GM12872 (cell line): ENCODE measurements at regions not wholly inside any gene's neighbourhood (a gene's known extent, or its start where the extent isn't known, plus 50 kb on each side); places are given as distances from the start of the nearest gene placed in this dataset.

Experiments
- TF ChIP-seq, protein P1 (sequence below): IDR thresholded peaks from 3 replicates; pipeline ENCODE4 v1.5.1; 2011; ENCODE audit warnings: low read depth, mild to moderate bottlenecking, low read length, moderate library complexity; ENCODE audit not compliant: insufficient read depth

DNA sequence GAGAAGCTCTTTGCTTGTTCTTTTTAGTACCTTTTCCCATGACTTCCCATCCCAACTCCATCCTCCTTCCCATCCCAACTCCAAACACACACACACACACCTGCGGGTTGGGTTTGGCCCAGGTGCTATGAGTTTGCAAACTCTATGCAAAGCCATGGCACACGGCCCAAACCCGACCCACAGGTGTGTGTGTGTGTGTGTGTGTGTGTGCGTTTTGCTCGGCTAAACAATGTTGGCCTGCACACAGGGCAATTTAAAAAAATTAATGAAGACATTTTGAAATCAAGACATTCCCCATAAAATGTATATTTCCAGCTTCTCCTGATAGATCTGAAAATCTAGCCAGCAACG is 103.7 kb upstream of the TLE3 start:
- TF ChIP-seq, protein P1, sequence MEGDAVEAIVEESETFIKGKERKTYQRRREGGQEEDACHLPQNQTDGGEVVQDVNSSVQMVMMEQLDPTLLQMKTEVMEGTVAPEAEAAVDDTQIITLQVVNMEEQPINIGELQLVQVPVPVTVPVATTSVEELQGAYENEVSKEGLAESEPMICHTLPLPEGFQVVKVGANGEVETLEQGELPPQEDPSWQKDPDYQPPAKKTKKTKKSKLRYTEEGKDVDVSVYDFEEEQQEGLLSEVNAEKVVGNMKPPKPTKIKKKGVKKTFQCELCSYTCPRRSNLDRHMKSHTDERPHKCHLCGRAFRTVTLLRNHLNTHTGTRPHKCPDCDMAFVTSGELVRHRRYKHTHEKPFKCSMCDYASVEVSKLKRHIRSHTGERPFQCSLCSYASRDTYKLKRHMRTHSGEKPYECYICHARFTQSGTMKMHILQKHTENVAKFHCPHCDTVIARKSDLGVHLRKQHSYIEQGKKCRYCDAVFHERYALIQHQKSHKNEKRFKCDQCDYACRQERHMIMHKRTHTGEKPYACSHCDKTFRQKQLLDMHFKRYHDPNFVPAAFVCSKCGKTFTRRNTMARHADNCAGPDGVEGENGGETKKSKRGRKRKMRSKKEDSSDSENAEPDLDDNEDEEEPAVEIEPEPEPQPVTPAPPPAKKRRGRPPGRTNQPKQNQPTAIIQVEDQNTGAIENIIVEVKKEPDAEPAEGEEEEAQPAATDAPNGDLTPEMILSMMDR: no peak

DNA sequence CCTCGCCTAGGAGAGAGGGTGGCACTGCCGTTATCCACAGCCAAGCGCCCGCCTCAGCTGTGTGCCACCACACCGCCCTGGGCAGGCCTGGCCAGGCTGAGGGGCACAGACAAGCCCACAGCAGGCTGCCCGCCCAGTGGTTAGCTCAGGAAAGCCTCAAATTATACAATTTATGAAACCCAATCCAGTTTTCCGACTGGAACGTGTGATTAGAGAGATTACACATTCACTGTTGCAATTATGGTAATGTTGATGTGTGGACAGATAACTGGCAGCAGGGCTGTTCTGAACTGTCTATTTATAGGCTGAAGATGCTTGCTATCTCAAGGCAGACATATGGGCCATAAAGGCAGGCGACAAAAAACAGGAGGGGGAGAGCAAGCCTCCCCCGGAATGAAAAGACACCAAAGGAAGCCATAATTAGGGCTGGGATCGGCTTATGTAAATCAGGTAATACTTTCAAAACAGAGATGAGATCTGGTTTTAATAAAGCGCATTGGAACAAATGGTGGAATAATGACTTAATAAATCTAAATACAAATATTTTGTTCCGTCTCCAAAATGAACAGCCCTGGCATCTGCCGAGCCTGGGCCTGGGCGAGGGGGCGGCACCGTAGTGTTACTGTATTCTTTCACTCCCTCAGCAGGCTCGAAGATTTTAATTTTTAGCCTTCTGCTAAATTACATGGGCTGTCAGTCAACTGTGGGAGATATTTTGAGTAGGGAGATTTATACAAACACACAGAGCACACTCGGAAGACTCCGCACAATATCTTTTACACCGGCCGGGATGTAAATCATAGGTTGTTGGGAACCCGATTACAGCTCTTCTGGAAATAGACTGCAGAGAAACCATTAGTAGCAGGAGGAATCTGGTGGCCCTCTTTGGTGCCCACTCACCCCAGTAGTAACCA is 103.1 kb upstream of the TLE3 start:
- TF ChIP-seq, protein P1: no peak

DNA sequence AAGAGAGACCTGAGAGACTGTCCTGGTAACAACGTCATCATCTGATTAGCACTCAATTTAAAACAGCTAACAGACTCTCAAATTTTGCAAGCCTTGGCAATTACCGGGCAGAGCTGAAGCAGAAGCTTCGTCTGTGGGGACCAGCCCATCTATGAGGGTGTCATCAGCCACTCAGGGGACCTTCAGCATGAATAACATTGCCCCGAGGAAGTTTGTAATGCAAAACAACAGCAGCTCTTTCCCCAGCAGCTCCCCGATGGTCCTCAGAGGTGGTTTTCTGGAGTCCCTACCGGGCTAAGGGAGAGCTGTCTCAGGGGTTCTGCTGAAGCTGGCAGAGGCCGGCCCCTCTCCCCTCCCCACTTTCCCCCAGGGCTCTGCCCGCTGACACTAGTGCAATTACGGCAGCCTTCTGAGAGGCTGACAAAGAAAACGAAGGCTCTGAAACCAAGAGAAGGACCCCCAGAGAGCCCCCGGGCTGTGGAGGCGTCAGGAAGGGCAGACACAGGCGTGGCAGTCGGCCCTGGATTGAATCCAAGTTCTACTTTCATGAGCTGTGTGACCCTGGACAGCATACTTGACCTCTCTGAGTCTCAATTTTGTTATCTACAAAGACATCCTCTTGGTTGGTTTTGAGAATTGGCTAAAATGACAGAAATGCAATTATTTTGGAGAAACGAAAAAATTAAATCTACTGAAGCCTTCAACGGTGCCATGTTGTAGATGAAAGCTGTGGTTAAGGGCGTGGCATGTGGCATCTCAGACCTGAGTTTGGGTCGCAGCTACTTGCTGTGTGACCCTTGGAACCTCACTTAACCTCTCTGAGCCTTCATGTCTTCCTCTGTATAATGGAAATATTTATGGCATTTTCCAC is 102.1 kb upstream of the TLE3 start:
- TF ChIP-seq, protein P1: no peak

DNA sequence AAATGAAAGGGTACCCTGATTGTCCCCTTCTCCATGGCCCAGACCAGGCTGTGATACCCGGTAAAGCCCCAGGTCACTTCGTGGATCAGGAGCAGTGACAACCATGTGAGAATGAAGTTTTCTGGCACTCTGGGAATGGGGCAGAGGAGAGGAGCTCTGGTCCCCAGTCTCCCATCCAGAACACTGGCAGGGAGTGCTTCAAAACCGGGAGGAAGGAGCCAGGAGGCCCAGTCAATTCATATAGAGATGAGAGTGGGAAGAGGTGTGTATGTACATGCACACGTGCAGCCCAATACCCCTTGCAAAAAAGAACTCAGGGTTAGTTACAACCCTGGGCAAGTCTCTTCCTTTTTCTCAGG is 101.4 kb upstream of the TLE3 start:
- TF ChIP-seq, protein P1: no peak

DNA sequence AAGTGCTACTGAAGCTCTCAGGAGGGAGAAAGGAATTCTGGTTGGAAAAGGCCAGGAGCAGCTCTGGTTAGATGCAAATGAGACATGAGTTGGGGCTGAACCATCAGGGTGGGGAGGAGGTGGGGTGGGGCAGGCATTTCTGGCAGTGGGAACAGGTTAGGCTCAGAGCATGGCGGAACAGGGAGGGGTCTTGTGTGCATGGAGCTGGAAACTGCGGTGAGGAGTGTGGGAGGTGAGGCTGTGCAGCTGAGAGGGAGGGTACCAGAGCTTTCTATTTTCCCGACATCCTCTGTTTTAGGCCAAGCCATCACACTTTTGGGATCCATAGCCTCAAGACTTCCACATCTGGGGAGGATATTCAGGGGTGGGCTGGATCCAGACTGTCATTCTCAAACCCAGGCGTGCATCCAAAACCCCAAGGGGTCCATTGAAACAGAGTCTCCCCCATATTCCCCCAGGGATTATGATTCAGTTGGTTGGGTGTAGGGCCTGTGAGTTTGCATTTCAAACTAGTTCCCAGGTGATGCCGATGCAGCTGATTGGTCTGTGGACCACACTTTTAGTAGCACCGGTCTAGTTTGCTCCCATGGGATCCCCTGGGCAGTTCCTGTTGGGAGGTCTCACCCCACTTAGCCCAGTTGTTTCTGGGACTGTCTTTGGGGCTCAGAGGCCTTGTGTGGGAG is 100.9 kb upstream of the TLE3 start:
- TF ChIP-seq, protein P1: no peak

DNA sequence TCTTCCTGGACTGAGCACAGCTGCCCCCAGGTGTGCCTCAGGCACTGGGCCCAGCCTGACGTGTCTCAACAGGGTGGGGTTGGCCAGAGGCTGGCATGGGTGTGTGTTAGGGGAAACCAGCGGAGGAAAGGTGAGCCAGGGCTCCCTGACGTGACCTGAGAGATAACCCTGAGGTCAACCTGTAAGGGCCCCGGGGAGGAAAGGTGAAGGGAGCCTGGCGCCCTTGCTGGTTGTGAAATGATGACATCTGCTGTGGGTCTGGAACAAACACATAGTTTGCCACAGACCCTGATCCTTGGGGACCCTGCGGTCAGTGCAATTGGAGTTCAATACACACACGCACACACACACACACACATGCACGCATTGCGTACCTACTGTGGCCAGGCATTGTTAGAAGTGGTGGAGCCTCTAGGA is 100.2 kb upstream of the TLE3 start:
- TF ChIP-seq, protein P1: no peak
